GM23248 (cell line): ENCODE measurements at regions not wholly inside any gene's neighbourhood (a gene's known extent, or its start where the extent isn't known, plus 50 kb on each side); places are given as distances from the start of the nearest gene placed in this dataset.

ENCODE experiments used
- DNase-seq: peaks from one replicate; pipeline ENCODE4 v3.0.0-alpha.2; 2015
- H2AFZ ChIP-seq: fragments of 200-600 bp; sonication (generic); 2 replicates; pipeline ENCODE4 v1.6.1; 2016; ENCODE audit warnings: antibody characterized with exemption
- H3F3A ChIP-seq: fragments of 200-600 bp; sonication (generic); 2 replicates; pipeline ENCODE4 v1.6.1; 2016; ENCODE audit warnings: mild to moderate bottlenecking, antibody characterized with exemption, mixed run types; ENCODE audit not compliant: insufficient read depth
- H3K27ac ChIP-seq: fragments of 200-600 bp; sonication (generic); 2 replicates; pipeline ENCODE4 v1.5.1; 2016; ENCODE audit warnings: mild to moderate bottlenecking
- H3K27me3 ChIP-seq: fragments of 200-600 bp; sonication (generic); replicated peaks from 2 replicates; pipeline ENCODE4 v1.6.1; 2016; ENCODE audit warnings: mild to moderate bottlenecking; ENCODE audit not compliant: insufficient read depth
- H3K36me3 ChIP-seq: fragments of 200-600 bp; sonication (generic); 2 replicates; pipeline ENCODE4 v1.6.1; 2016; ENCODE audit warnings: low read depth, mild to moderate bottlenecking
- H3K4me1 ChIP-seq: fragments of 200-600 bp; sonication (generic); 2 replicates; pipeline ENCODE4 v1.6.1; 2016; ENCODE audit warnings: mild to moderate bottlenecking; ENCODE audit not compliant: insufficient read depth
- H3K4me2 ChIP-seq: fragments of 200-600 bp; sonication (generic); one replicate; pipeline ENCODE4 v1.6.1; 2016; ENCODE audit warnings: mild to moderate bottlenecking; ENCODE audit not compliant: unreplicated experiment
- H3K4me3 ChIP-seq: fragments of 200-600 bp; sonication (generic); 2 replicates; pipeline ENCODE4 v1.5.1; 2016; ENCODE audit warnings: mild to moderate bottlenecking
- H3K79me2 ChIP-seq: fragments of 200-600 bp; sonication (generic); 2 replicates; pipeline ENCODE4 v1.6.1; 2016; ENCODE audit warnings: mild to moderate bottlenecking; ENCODE audit not compliant: insufficient read depth
- H3K9ac ChIP-seq: fragments of 200-600 bp; sonication (generic); 2 replicates; pipeline ENCODE4 v1.6.1; 2016; ENCODE audit warnings: mild to moderate bottlenecking
- H3K9me2 ChIP-seq: fragments of 200-600 bp; sonication (generic); 2 replicates; pipeline ENCODE4 v1.6.1; 2016; ENCODE audit warnings: mixed run types, mild to moderate bottlenecking, moderate library complexity; ENCODE audit not compliant: insufficient read depth
- H3K9me3 ChIP-seq: fragments of 200-600 bp; sonication (generic); one replicate; pipeline ENCODE4 v1.6.1; 2017; ENCODE audit warnings: low read depth
- H4K20me1 ChIP-seq: fragments of 200-600 bp; sonication (generic); 2 replicates; pipeline ENCODE4 v1.6.0; 2016; ENCODE audit not compliant: insufficient read depth
- EZH2 ChIP-seq: fragments of 200-600 bp; sonication (generic); IDR thresholded peaks from 2 replicates; pipeline ENCODE4 v1.6.1; 2018; ENCODE audit warnings: antibody characterized with exemption, mild to moderate bottlenecking; ENCODE audit not compliant: insufficient read depth, poor library complexity, severe bottlenecking
- EZH2phosphoT487 ChIP-seq: fragments of 200-600 bp; sonication (generic); IDR thresholded peaks from 2 replicates; pipeline ENCODE4 v1.6.1; 2018; ENCODE audit warnings: antibody characterized with exemption, moderate library complexity, mild to moderate bottlenecking, low read depth; ENCODE audit not compliant: insufficient read depth
- WGBS, 2 experiments: methylation state at CpG; one replicate each; pipeline ENCODE4 v1.1.6; 2015 to 2017; ENCODE audit warnings: low lambda C conversion rate in 2 of 2, low coverage in 1 of 2; ENCODE audit errors: missing lambda C conversion rate in 2 of 2; 5-methylcytosine and 5-hydroxymethylcytosine counted together
- in situ Hi-C: fragments of 300-500 bp; cut with MboI; formaldehyde crosslinking; loops from 2 replicates; pipeline ENCODE4 v1.15.0; 2020

DNA sequence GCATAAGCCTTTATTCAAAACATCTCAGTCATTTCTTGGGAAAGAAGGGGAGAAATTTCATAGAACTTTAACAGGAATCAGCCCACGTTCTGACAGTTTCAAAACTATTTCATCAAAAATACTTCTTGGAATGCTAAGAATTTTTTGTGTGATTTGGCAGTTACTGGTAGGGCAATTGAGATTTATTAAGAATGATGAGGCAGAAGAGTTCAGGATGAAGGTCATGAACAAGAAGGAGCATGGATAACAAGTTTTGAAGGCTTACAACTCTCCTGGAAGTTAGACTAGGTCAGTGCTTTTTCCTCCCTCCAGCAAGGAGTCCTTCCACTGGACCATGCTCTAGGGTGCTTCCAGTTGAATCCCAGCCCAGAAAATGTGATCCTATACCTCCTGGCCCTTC lies 569.9 kb downstream of the ANKRD7 start:
- Histone ChIP-seq H3K27ac (no peak overlapping the region), H3K9ac (no peak overlapping the region), H3K4me2 (no peak overlapping the region), H4K20me1 (no peaks in the 10 kb centered on the region), H3F3A (no peaks in the 10 kb centered on the region), H3K9me2 (no peaks in the 10 kb centered on the region), H3K36me3 (no peaks in the 10 kb centered on the region), H2AFZ (no peak overlapping the region), H3K4me1 (no peaks in the 10 kb centered on the region), H3K4me3 (no peak overlapping the region), H3K9me3 (peaks cover 3% of the 10 kb centered on the region), H3K79me2 (no peaks in the 10 kb centered on the region), H3K27me3 (no peaks in the 10 kb centered on the region)
- TF ChIP-seq EZH2phosphoT487 = no peak
- TF ChIP-seq EZH2 = no peak
- in situ Hi-C loops = no loop called here
- no peak for DNase-seq
- WGBS, 2 experiments = 0% methylated on average over 1 of the region's 1 CpG

DNA sequence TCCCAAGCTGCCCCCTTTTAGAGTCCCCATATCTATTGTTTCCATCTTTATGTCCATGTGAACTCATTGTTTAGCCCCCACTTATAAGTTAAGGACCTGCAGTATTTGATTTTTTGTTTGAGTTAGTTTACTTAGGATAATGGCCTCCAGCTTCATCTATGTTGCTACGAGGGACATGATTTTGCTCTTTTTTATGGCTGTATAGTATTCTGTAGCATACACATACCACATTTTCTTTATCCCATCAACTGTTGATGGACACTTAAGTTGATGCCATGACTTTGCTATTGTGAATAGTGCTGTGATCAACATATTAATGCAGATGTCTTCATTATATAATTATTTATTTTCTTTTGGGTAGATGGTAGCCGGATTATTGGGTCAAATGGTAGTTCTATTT lies 576.9 kb downstream of the ANKRD7 start:
- no peak overlapping the region for H3K9ac ChIP-seq
- H3K36me3 ChIP-seq = no peaks in the 10 kb centered on the region
- H3K79me2 ChIP-seq = no peaks in the 10 kb centered on the region
- no peaks in the 10 kb centered on the region for H3K27me3 ChIP-seq
- H4K20me1 ChIP-seq = no peaks in the 10 kb centered on the region
- H3K9me2 ChIP-seq = no peaks in the 10 kb centered on the region
- H3F3A ChIP-seq = no peaks in the 10 kb centered on the region
- H3K4me2 ChIP-seq = no peak overlapping the region
- no peaks in the 10 kb centered on the region for H3K4me1 ChIP-seq
- in situ Hi-C loops = no loop called here
- 14 to 18% methylated on average over 2 of the region's 2 CpGs for WGBS, 2 experiments
- H2AFZ ChIP-seq = no peak overlapping the region
- DNase-seq = no peak
- no peak overlapping the region for H3K27ac ChIP-seq
- H3K4me3 ChIP-seq = no peak overlapping the region
- TF ChIP-seq EZH2phosphoT487 = no peak
- TF ChIP-seq EZH2 = no peak
- no peaks in the 10 kb centered on the region for H3K9me3 ChIP-seq

DNA sequence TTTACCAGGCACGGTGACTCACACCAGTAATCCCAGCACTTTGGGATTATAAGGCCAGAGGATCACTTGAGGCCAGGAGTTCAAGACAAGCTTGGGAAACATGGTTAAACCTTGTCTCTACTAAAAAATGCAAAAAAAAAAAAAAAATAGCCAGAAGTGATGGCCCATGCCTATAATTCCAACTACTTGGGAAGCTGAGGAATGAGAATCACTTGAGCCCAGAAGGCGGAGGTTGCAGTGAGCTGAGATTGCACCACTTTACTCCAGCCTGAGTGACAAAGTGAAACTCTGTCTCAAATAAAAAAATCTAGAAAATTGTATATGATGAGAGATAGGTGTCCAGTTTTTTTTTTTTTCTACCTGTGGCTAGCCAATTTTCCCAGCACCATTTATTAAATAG lies 578.2 kb downstream of the ANKRD7 start:
- TF ChIP-seq EZH2phosphoT487 = no peak
- no peak for TF ChIP-seq EZH2
- in situ Hi-C loops = no loop called here
- Histone ChIP-seq H2AFZ (no peak overlapping the region), H3K27me3 (no peaks in the 10 kb centered on the region), H3K27ac (no peak overlapping the region), H3K9ac (no peak overlapping the region), H3K9me3 (no peaks in the 10 kb centered on the region), H3K9me2 (no peaks in the 10 kb centered on the region), H4K20me1 (no peaks in the 10 kb centered on the region), H3K4me2 (no peak overlapping the region), H3K4me1 (no peaks in the 10 kb centered on the region), H3K79me2 (no peaks in the 10 kb centered on the region), H3K36me3 (no peaks in the 10 kb centered on the region), H3F3A (no peaks in the 10 kb centered on the region), H3K4me3 (no peak overlapping the region)
- no peak for DNase-seq
- 20 to 40% methylated on average over 2 of the region's 2 CpGs for WGBS, 2 experiments

DNA sequence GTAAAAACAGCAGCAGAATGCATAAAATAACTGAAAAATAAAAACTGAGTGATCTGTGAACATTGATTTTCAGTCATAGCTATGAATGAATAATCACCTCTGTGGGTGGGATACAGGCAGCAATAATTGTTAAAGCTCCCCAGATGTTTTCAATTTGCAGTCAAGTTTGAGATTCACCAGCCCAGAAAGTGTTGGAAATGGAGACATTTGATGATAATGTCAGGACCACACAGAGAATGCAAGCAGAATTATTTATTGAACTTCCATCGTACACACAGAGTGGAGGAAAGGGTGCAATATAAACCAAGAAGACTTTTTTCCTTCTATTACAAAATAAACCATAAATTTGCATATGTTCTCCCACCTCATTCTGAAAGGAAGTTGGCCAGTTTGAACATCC lies 601.7 kb downstream of the ANKRD7 start:
- Histone ChIP-seq H3K4me3 (no peak overlapping the region), H3K36me3 (no peaks in the 10 kb centered on the region), H3K4me1 (no peaks in the 10 kb centered on the region), H3K9me3 (no peaks in the 10 kb centered on the region), H3F3A (no peaks in the 10 kb centered on the region), H3K79me2 (no peaks in the 10 kb centered on the region), H3K27me3 (no peaks in the 10 kb centered on the region), H3K9ac (no peak overlapping the region), H4K20me1 (no peaks in the 10 kb centered on the region), H3K27ac (no peak overlapping the region), H2AFZ (no peak overlapping the region), H3K4me2 (no peak overlapping the region), H3K9me2 (no peaks in the 10 kb centered on the region)
- in situ Hi-C loops = no loop called here
- no peak for DNase-seq
- 0% methylated on average over 1 of the region's 1 CpG for WGBS, 2 experiments
- TF ChIP-seq EZH2 (no peak), EZH2phosphoT487 (no peak)

DNA sequence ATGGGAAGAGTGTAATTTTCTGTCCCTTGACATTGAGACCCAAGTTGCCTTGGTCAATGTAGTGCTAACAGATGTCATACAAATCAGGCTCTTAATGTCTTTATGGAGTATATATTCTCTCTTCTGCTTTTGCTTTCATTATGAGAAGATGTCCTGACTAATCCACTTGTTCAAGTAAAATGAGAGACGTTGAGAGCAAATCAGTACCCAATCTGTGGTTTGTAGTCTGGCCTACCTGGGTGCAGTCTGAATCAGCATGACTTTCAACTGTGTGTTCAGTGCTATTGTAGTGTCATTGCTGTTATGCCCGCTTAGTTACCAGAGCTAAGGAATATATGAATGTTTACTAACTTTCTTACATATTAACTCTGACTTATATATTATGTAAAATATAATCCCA lies 612.4 kb downstream of the ANKRD7 start:
- in situ Hi-C loops = no loop called here
- Histone ChIP-seq H3K4me2 (no peak overlapping the region), H2AFZ (no peak overlapping the region), H3K36me3 (no peaks in the 10 kb centered on the region), H4K20me1 (no peaks in the 10 kb centered on the region), H3F3A (no peaks in the 10 kb centered on the region), H3K4me1 (no peaks in the 10 kb centered on the region), H3K9me3 (no peaks in the 10 kb centered on the region), H3K79me2 (no peaks in the 10 kb centered on the region), H3K9me2 (no peaks in the 10 kb centered on the region), H3K27ac (no peak overlapping the region), H3K27me3 (no peaks in the 10 kb centered on the region), H3K9ac (no peak overlapping the region), H3K4me3 (no peak overlapping the region)
- TF ChIP-seq EZH2 = no peak
- no peak for TF ChIP-seq EZH2phosphoT487
- WGBS, 2 experiments = 22 to 25% methylated on average over 2 of the region's 2 CpGs
- no peak for DNase-seq
